CD4-positive, alpha-beta T cell treated with Interleukin-15 for 4 hours (primary cell): ENCODE measurements at regions not wholly inside any gene's neighbourhood (a gene's known extent, or its start where the extent isn't known, plus 50 kb on each side); places are given as distances from the start of the nearest gene placed in this dataset.
"Not testable (repeated sequence)": the region's sequence is repeated elsewhere in the genome, so short reads cannot be mapped to it uniquely, and the experiment has no call there.

Experiments used
- DNase-seq: peaks from one replicate; pipeline ENCODE4 v3.0.0-alpha.2; 2020; ENCODE audit warnings: low spot score

DNA sequence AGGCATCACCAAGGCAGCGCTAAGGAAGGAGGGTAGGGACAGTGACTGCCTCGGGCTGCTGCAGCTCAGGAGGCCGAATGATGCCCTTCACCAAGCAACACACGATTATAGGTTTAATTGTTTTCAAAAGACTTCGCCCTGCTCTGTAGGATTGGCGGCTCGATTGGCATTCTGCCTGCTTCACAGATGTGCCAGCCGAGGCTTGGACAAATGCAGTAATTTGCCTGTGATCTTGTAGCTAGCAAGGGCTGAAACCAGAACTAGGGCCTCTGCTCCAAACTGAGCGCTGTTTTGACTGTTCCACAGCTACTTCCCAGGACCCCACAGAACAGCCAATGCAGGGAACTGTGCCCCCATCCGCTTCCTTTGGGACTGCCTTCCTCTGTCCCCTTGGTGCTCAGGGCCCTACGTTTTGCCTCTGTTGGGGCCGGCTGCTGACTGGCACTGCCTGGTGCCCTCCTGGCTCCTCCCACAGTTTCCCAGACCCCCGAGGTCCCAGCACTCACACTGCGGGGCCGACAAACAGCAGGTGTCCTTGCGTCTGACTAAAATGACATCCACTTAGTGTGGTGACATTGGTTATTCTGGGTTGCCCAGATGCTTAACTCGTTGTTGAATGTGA, 62.6 kb upstream of the EN2 start:
- no peak for DNase-seq

DNA sequence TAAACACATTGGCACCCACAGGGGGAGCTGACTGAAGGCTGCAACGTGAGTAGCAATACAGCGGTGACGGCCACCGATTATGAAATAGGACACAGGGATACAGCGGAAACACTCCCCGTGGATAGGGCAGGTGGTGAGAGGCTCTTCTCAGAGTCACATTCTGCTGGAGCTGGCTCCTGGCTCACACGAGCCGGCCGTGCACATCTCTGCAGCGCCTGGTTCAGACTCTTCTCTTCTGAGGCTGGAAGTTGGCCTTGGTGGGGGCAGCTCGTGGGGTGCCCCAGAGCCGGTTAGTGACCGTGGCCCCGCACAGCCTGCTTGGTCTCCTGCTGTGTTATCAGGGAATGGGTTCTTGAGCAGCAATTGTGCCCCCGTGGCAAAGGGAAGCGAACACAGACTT, 61.3 kb upstream of the EN2 start:
- no peak for DNase-seq

DNA sequence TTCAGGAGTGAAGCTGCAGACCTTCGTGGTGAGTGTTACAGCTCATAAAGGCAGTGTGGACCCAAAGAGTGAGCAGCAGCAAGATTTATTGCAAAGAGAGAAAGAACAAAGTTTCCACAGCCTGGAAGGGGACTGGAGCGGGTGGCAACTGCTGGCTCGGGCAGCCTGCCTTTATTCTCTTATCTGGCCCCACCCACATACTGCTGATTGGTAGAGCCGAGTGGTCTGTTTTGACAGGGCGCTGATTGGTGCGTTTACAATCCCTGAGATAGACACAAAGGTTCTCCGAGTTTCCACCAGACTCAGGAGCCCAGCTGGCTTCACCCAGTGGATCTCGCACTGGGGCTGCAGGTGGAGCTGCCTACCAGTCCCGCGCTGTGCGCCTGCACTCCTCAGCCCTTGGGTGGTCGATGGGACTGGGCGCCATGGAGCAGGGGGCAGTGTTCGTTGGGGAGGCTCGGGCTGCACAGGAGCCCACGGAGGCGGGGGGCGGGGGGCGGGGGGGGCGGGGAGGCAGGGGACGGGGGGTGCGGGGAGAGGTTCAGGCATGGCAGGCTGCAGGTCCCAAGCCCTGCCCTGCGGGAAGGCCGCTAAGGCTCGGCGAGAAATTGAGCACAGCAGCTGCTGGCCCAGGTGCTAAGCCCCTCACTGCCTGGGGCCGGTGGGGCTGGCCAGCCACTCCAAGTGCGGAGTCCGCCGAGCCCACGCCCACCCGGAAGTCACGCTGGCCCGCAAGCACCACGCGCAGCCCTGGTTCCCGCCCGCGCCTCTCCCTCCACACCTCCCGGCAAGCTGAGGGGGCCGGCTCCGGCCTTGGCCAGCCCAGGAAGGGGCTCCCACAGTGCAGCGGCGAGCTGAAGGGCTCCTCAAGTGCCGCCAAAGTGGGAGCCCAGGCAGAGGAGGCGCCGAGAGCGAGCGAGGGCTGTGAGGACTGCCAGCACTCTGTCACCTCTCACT, 59.9 kb upstream of the EN2 start:
- not testable (repeated sequence) for DNase-seq

DNA sequence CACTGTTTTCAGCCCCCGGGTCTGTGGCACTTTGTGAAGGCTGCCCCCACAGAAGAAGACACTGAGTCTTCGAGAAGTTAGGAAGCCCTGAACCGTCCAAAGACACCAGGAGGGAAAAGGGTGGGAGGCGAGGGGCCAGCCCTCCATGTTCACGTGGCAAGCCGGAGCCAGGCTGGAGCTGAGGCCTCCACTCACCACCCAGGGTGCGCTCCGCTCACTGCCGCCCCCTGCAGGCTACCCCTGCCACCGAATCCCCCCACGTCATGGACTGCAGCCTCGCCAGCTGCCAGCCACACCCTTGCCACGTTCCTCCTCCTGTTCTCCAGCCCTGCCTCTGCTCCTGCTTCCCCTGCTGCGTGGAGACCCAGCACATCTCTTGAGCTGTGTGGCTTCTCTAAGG, 59.0 kb upstream of the EN2 start:
- DNase-seq = no peak

DNA sequence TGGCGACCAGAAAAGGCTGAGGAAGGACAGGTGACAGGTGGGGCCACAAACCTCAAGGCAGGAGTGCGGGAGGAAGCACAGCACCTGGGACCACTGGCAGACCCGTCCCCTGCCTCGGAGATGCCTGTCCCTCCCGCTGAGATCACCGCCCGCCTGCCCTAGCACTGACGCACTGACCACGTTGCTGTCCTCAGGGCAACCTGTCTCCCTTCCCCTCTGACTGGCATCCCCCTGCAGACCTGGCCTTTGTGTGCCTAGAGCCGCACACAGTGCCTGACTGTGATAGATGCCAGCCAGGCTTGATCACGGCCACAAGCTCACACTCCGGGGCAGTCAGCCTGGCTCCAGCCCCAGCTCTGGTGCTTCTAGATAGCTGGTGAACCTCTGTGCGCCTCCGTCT, 58.4 kb upstream of the EN2 start:
- DNase-seq = no peak

DNA sequence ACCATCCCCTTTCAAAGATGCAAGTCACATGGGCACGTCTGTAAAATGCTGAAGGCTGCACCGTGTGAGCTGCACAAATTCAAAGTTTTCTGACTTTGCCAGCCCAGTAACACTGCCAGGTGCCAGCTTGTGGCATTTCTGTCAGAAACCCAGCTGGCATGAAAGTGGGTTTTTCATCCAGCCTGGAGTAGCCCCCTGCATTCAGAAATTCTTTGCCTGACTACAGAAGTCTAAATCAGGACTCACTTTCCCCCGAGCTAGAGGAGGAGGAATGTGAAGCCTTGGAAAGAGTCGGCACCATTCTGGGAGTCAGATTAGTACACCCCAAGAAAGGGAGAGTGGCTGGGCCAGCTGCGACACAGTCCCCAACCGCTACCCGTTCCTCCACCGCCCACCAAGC, 56.7 kb upstream of the EN2 start:
- DNase-seq = no peak

DNA sequence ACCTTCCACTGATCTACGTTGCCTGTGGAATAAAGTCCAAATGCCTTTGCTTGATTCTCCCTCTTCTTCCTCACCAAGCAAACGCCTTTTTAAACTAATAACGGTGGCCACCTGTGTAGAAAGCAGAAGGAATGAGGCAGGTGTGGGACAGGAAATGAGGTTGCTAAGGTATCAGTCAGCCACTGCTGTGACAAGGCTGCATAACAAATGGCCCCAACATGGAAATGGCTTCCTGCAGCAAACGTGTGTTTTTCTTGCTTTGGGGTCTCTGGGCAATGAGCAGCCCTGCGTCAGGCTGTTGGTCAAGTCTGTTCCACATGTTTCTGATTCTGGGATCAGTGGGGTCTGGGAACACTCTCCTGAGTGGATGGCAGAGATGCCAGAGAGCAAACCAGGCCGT, 56.0 kb upstream of the EN2 start:
- DNase-seq = no peak

DNA sequence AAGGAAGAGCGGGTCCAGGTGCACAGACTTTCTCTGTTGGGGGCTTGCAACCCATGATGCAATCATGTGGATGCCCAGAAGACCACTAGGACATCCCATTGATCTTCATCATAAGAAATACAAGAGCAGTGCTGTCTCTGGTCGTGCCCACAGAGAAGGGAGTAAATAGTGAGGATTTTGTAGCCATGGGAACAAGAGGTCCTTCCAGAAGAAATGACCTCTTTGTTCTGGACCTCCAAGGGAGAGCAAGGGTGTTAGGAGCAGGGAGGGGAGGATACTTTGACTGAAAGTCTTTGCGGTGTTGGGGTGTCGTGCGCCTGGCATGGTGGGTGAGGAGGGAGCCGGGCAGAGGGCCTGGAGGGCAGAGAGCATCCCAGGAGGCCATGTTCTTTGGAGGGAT, 55.0 kb upstream of the EN2 start:
- DNase-seq = no peak

DNA sequence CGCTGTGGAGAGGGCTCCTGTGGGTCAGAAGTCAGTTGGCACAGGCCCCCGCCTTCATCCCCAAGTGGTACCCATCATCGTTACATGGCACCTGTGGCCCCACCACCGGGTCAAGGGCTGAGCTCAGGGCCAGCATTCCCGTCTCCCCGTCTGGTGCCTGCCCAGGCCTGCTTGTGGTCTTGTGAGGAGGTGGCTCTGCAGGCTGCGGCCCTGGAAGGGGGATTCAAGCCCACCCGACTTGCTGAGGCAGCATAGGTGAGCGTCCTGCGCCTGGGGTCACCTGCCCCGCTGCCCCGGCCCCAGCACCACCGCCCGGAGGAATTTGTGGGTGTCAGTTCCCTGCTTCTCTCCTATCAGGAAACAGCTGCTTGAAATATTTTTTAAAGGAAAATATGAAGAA, 53.0 kb upstream of the EN2 start:
- DNase-seq = no peak

DNA sequence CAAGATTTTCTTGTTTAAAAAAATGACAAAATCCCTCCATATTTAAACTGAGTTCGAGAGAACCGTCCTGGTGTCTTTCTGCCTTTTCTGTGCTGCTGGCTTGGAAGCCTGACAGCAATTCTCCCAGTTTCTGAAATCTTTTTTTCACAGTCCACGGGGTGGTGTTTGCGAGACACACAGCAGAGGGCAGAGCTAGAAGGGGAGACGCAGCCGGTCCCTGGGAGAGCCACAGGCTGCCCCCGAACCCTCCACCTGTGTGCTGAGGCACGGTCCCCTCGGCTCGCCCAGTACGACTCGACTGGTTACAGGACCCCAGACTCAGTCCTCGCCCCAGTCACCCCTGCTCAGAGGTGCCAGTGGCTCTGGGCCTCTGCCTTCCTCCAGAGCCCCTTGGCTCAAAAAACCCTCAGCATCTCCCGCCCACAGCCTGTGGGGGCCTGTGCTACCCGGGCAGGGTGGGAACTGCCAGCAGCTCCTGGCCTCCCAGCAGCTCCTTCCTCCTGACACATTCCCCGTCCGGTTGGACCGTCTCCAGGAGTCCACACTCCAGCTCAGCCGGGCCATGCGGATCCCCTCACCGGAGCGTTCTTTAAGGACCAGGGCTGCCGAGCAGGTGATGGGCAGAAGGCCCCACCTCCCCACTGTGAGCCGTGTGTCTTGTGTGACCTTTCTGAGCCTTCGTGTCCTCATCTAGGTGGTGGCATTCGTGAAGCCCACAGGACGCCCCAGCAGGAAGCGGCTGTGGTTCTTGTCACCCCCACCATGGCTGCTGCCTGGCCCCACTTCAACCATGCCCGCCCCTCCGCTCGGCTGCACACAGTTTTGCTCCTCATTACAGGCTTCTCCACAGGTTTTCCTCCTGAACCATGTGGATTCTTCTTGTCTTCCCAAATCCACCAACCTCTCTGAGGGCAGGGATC, 52.3 kb upstream of the EN2 start:
- DNase-seq = no peak

DNA sequence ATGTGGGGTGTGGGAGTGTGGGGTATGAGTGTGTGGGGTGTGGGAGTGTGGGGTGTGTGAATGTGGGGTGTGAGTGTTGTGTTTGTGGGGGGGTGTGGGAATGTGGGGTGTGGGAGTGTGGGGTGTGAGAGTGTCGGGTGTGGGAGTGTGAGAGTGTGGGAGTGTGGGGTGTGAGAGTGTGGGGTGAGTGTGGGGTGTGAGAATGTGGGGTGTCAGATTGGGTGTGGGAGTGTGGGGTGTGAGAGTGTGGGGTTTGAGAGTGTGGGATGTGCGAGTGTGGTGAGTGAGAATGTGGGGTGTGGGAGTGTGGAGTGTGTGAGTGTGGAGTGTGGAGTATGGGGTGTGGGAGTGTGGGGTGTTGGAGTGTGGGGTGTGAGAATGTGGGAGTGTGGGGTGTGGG, 50.1 kb upstream of the EN2 start:
- no peak for DNase-seq
